Superior temporal gyrus (tissue), 1 donor: ENCODE measurements at regions not wholly inside any gene's neighbourhood (a gene's known extent, or its start where the extent isn't known, plus 50 kb on each side); places are given as distances from the start of the nearest gene placed in this dataset.

Experiments used
- DNase-seq: peaks from one replicate; pipeline ENCODE4 v3.0.0-alpha.2; 2016; ENCODE audit errors: extremely low spot score

DNA sequence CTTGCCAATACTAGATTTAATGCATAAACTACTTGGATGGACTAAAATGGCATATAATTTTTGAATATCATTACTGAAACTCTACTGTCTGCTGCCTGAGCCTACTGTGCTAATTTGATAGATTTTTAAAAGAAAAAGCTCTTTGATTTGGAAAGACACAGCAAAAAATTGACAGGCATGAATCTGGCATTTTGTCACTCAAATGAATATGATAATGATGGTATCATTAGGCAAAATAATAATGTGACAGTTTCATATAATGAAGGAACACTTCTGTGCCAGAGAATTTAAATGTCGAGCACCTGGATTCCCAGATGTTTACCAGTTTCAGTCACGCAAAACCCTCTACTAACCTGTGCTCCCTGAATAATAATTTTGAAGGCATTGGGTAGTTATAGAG lies 60.0 kb upstream of the SLC13A1 start:
- DNase-seq = no peak
